ENCODE measurements at regions not wholly inside any gene's neighbourhood (a gene's known extent, or its start where the extent isn't known, plus 50 kb on each side); places are given as distances from the start of the nearest gene placed in this dataset.

GRCh38 chr6:14260839-14261238, 143.3 kb downstream of the CD83 start:
- POLR2A ChIA-PET, result no interaction called here

GRCh38 chr6:14263881-14264424, 146.4 kb downstream of the CD83 start:
- Histone ChIP-seq H3K4me1 (ENCODE audit: control insufficient read depth, insufficient read depth, low read length) (no peaks in the 10 kb centered on the region), H3K27ac (ENCODE audit: extremely low read depth, low read depth, low read length) (no peak overlapping the region), H3K4me3 (ENCODE audit: low read depth, low read length) (no peak overlapping the region), H3K9me3 (ENCODE audit: control insufficient read depth, insufficient read depth, low read depth, low read length) (no peaks in the 10 kb centered on the region), H3K36me3 (ENCODE audit: control insufficient read depth in 2 of 2, insufficient read depth in 1 of 2, low read length in 2 of 2) (no peaks in the 10 kb centered on the region)
- POLR2A ChIA-PET, result no interaction called here
- CTCF ChIA-PET, result interaction anchor here (0.6 to 1.5 kb wide), 3 partner anchors 10 to 472 kb away, joined by 3 to 6 read pairs (median 3); no protein-coding TSS in a partner anchor
- no peak for TF ChIP-seq ZNF529 (tag by site-specific recombination; IDR thresholded peaks at IDR 0.05; ENCODE audit: insufficient replicate concordance)
- peak; percentile 92 for TF ChIP-seq ZNF211 (tag by site-specific recombination; IDR thresholded peaks at IDR 0.05; ENCODE audit: low read depth)
- TF ChIP-seq TRIM28 (IDR thresholded peaks at IDR 0.05; ENCODE audit: borderline replicate concordance, low read length), result peak; percentile 23; the same call in 1 of the 2 replicates
- TF ChIP-seq ZNF654 (tag by site-specific recombination; IDR thresholded peaks at IDR 0.05; ENCODE audit: low read depth), result no peak
- TF ChIP-seq ZNF184 (tag by site-specific recombination; IDR thresholded peaks at IDR 0.05), result peak; percentile 100
- no peak for TF ChIP-seq ZNF830 (tag by site-specific recombination; IDR thresholded peaks at IDR 0.05; ENCODE audit: low read depth)
- TF ChIP-seq, protein P1, sequence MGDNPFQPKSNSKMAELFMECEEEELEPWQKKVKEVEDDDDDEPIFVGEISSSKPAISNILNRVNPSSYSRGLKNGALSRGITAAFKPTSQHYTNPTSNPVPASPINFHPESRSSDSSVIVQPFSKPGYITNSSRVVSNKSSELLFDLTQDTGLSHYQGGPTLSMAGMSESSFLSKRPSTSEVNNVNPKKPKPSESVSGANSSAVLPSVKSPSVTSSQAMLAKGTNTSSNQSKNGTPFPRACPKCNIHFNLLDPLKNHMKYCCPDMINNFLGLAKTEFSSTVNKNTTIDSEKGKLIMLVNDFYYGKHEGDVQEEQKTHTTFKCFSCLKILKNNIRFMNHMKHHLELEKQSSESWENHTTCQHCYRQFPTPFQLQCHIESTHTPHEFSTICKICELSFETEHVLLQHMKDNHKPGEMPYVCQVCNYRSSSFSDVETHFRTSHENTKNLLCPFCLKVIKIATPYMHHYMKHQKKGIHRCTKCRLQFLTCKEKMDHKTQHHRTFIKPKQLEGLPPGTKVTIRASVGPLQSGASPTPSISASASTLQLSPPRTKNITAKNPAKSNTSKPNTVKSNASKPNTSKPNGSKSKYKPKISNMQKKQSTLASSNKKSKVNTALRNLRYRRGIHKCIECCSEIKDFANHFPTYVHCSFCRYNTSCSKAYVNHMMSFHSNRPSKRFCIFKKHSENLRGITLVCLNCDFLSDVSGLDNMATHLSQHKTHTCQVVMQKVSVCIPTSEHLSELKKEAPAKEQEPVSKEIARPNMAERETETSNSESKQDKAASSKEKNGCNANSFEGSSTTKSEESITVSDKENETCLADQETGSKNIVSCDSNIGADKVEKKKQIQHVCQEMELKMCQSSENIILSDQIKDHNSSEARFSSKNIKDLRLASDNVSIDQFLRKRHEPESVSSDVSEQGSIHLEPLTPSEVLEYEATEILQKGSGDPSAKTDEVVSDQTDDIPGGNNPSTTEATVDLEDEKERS (tag by site-specific recombination; IDR thresholded peaks at IDR 0.05), result peak; percentile 96
- TF ChIP-seq ZNF10 (tag by site-specific recombination; IDR thresholded peaks at IDR 0.05), result no peak
- no peak for TF ChIP-seq ZNF747 (tag by site-specific recombination; IDR thresholded peaks at IDR 0.05)
- TF ChIP-seq ZNF140 (tag by site-specific recombination; IDR thresholded peaks at IDR 0.05), result peak; percentile 21; the same call in 1 of the 2 replicates
- peak; percentile 50 for TF ChIP-seq SETDB1 (IDR thresholded peaks at IDR 0.05; ENCODE audit: insufficient read length, low read length)

More at GRCh38 chr6:14260839-14261238, 143.3 kb downstream of the CD83 start:
- no peak overlapping the region for H3K4me3 ChIP-seq (ENCODE audit: low read depth, low read length)
- no peaks in the 10 kb centered on the region for H3K36me3 ChIP-seq (ENCODE audit: control insufficient read depth in 2 of 2, insufficient read depth in 1 of 2, low read length in 2 of 2)
- no peak overlapping the region for H3K27ac ChIP-seq (ENCODE audit: extremely low read depth, low read depth, low read length)
- TF ChIP-seq HIC1 (tag by site-specific recombination; IDR thresholded peaks at IDR 0.05), result no peak
- no peak for TF ChIP-seq PRDM2 (tag by site-specific recombination; IDR thresholded peaks at IDR 0.05; ENCODE audit: borderline replicate concordance)
- TF ChIP-seq ZNF624 (tag by site-specific recombination; IDR thresholded peaks at IDR 0.05), result no peak
- TF ChIP-seq ZNF133 (tag by site-specific recombination; IDR thresholded peaks at IDR 0.05), result peak; percentile 91
- no peak for TF ChIP-seq IKZF3 (tag by site-specific recombination; IDR thresholded peaks at IDR 0.05)
- no peak for TF ChIP-seq ZNF184 (tag by site-specific recombination; IDR thresholded peaks at IDR 0.05)
- TF ChIP-seq ZBTB20 (tag by site-specific recombination; IDR thresholded peaks at IDR 0.05), result no peak
- H3K4me1 ChIP-seq (ENCODE audit: control insufficient read depth, insufficient read depth, low read length), result no peaks in the 10 kb centered on the region
- H3K9me3 ChIP-seq (ENCODE audit: control insufficient read depth, insufficient read depth, low read depth, low read length), result no peaks in the 10 kb centered on the region
- CTCF ChIA-PET, result interaction anchor here (0.7 kb wide), 2 partner anchors 123 to 280 kb away, joined by 3 to 4 read pairs; no protein-coding TSS in a partner anchor
